NCI-H2196 (cell line): ENCODE measurements at regions not wholly inside any gene's neighbourhood (a gene's known extent, or its start where the extent isn't known, plus 50 kb on each side); places are given as distances from the start of the nearest gene placed in this dataset.

Source experiments
- DNase-seq: peaks from one replicate; lab custom pipeline; 2025; ENCODE audit not compliant: unreplicated experiment; lab: John Stamatoyannopoulos, UW

DNA sequence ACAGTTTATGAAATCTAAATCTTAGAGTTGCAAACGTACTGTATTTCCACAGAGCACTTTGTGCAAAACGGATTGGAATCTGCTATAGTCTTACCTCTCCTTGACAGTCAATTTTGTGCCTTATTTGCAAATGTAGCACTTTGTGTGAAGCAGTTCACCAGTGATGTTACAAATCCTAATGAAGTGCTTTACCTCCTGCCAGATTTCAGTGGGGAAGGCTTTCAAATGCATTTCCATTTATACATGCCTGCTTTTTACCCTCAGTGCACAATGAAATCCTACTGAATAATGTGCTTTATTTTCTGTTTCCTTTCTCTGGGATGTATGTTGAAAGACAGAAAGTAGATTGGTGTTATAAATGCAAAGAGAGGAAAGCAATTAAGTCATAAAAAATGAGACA, 2141.6 kb upstream of the C9orf72 start:
- DNase-seq, result no peak

DNA sequence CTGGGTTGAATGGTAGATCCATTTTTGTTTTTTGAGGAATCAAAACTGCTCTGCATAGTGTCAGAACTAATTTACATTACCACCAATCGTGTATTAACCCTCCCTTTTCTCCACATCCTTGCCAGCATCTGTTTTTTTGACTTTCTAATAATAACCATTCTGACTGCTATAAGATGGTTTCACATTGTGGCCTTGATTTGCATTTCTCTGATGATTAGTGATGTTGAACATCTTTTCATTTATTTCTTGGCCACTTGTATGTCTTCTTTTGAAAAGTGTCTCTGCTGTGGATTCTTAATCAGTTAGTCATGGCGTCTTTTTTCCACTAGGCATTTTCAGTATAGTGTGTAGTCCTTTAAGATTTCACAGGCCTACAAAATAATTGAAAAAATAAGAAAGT, 2144.3 kb upstream of the C9orf72 start:
- no peak for DNase-seq

DNA sequence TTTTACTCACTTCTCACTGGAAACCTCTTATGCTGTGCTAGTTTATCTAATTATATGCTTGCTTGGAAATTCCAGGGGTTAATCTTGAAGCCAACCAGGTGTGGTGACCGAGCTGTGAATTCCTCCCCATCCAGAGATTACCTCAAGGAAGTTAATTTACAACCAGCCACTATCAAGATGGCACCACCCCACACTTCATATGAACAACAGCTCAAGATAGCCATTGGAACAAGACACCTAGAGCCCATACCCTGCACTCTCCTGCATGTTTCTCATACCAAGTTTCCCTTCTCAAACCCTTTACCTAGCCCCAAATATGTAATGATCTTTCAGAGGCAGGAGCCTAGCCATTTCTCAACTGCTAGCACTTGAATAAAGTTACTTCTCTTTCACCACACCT, 2156.9 kb upstream of the C9orf72 start:
- no peak for DNase-seq

DNA sequence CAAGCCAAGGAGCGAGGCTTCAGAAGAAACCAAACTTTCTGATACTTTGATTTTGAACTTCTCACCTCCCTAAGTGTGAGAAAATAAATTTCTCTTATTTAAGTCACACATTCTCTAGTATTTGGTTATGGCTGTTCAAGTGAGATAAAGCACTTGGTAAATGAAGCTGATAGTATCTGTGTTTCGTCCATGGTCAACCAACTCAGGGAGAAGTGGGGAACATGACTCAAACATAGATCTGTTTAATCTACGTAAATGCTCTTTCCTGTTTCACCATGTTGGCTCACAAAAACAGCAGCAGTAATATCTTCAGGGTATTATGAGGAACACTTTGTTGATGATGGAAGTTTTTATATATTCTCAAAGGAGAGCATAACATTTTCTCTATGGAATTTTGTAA, 2167.2 kb upstream of the C9orf72 start:
- no peak for DNase-seq

DNA sequence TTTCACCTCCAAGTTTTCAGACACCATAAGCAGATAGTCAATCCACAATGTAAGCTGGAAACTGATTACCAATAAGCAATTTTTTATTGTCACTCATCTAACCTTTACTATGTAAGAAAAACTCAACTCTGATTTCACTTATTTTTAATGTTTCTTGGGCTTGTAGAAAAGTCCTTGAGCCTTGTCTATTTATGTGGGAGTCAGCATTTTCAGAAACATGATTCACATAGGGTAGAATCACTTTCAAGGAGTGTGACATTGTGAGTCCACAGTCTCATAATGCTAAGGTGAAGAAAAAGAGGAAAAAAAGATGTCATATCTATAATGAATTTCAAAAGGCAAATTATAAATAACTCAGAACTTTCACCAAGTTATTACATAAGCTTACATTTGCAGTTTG, 2167.9 kb upstream of the C9orf72 start:
- no peak for DNase-seq

DNA sequence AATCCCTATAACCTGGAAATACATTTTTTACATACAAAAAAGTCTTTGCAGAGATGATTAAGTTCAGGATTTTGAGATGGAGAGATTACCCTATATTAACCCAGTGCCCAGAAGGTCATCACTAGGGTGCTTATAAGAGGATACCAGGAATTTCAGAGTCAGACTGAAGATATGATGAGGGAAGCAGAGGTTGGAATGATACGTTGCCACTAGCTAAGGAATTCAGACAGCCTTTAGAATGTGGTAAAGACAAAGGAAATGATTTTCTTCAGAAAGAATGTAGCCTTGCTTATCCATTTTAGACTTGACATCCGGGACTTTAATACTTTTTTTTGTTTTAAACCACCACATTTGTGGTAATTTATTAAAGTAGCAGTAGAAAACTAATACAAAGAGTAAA, 2176.8 kb upstream of the C9orf72 start:
- DNase-seq, result no peak

DNA sequence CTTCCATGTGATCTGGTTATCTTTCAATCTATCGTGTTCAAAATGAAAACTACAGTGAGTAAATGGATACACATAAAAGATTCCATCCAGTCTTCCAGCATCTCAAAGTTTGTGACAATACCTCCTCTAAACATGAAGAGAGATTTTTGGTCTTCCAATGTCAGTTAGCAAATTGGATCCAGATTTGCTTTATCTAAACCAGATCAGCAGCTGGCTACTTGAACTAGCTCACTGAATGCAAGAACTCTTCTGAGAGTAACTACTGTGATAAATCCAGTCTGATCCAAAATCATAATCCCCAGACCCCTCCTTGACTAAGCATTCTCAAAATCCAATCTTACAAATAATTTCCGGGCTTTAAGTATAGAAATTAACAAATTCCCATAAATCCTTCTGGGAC, 2177.9 kb upstream of the C9orf72 start:
- no peak for DNase-seq

DNA sequence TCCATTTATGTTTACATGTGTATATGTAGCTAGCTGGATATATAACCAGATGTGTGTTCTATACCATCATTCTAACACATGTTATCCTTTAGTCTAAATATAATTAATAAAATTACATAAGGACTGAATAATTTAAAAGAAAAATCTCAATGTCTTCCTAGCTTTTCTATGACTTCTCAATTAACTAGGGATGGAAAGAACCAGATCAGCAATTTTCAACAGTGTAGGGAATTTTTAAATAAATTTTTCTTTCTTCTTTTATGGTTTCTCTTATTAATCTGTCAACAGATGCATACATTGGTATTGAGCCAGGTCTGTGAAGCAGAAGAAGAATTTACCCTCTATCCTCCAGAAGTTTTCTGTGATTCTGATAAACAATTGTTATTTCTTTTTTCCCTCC, 2180.4 kb upstream of the C9orf72 start:
- DNase-seq, result no peak

DNA sequence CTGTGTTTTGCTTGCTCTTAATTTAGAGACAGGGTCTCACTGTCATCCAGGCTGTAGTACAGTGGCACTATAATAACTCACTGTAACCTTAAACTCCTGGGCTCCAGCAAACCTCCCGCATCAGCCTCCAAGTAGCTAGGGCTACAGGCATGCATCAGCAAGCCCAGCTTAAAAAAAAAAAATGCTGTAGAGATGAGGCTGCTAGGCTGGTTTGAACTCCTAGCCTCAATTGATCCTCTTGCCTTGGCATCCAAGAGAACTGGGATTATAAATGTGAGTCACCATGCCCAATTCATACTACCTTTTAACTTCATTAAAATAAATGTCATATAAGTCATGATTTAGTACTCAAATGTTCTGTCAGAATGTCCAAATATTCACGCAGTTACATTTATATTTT, 2195.7 kb upstream of the C9orf72 start:
- DNase-seq, result no peak

DNA sequence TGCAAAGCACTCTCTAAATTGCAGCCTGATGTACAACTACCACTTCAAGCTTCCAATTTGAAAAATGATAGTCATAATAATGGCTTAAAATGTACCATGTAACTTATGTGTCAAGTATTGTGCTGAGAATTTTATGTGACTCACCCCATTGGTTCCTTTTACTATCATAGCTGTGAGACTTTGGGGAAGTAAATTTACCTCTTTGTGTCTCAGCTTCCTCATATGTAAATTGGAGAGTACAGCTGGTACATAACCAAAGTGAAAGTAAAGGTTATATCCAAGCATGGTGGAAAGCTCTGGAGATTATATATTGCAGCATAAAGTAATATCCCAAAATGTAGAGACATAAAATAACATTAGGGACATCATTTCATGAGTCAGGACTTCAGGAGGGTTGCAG, 2200.4 kb upstream of the C9orf72 start:
- DNase-seq, result no peak

DNA sequence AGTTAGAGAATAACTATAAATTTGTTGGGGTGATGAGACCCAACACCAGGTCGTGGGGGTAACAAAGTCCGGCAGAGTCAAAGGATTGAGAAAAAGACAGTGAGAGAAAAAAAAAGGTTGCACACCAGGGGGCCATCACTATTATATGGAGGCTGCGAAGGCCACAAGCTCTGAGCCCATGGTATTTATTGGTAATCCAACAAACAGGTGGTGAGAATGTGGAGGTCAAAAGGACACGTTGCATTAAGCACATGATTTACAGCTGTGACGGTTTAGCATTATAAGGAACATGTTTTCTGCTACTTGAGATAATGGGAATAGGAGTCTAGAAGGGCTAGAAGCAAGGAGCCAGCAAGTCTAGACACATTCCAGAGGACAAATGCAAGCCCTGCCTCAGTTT, 2202.2 kb upstream of the C9orf72 start:
- DNase-seq, result no peak

DNA sequence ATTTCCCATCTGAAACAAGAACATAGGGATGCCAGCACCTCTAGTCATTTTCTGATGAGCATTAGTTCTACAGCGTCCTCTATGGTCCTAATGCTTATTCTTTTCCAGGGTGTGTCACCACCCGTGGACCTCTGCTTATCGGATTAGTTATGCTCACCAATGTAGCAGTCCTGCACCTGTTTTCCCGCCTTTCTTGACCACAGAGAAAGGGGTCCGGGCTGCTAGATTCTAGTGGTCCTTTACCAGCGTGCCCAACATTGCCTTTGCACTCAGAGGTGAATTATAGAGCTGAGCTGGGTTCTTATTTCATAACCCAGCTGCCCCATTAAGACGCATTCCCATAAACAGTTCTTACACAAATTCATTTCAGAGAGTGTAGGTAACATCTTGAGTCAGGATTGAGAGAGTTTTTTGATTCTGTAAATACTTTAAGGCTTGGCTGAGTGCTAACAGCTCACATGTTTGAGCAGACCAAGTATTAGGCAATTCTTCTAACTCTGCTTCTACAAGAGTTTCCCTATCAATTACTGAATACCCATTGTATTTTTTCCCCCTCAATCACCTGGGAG, 2205.1 kb upstream of the C9orf72 start:
- DNase-seq, result no peak

DNA sequence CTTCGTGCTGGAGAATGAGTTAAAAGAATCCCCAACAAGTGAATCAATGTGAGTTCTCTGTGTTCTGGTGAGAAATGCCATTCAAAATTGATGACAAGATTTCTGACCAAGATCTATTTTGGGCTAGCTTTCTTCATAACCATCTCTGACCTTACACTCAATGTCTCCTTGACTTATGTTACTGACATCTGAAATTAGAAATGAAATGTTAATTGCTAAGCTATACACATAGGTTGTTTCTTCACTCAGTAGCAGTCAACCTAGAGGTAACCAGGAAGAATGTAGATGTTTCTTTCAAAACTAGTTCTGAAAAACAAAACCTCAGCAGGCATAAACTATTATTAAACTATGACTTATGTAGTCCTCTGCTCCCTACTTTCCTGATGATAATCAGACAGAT, 2220.7 kb upstream of the C9orf72 start:
- no peak for DNase-seq

DNA sequence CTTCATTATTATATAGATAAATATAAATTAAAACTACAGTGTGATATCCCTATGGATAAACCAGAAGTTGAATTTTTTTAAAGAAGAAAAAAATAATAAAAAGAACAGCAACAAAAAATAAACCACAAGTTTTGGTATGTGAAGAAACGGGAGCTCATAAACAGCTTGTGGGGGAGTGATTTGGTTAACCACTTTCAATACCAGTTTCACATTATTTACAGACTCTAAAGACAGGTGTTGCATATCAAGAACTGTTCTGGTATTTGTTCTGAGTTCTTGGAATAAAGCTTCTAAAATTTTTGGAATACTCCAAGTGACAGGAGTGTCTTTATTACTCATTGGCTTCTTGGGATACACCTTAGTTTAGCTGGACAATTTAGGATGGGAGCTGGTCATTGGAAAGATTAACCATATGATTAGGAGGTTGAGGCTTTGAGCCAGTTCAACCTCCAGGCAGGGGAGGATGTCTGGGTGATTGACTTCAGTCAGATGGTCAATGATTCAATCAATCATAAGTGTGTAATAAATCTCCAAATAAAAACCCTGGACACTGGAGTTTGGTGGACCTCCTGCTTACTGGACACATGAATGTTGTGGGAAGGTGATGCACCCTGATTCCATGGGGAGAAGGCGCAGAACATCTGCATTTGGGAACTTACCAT, 2223.1 kb upstream of the C9orf72 start:
- DNase-seq, result no peak

DNA sequence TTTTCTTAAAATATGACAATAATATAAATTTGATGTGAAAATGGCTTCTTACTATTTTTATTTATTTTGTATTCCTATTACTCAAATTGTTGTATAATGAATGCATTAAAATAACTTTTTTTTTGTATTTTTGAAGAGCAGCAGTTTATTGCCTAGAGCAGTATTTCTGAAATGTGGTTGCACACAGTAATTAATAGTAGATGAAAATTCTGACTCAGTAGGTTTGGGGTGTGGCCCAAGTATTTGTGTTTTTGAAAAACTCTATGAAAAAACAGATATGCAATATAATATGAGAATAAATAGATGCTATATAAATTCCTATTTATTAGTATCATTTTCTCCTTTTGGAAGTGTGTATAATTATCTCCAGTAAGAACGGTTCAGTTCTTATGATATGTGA, 2225.3 kb upstream of the C9orf72 start:
- DNase-seq, result no peak

DNA sequence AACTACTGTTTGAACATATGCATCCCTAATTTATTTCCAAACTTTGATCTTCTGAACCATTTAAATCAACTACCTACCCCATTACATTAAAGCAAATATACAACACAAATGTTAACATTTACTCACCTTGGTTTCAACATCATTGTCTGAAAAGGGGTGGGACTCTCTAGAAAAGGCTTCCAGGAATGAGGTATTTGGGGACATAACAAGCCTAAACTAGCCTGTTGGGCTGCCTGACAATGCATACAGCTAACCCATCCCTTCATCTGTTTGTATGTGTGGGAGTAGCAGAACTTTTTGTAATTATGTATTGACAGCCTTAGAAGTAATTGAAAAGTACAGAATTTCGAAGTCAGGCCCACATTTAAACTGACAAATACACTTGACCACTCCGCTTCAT, 2225.9 kb upstream of the C9orf72 start:
- DNase-seq, result no peak

DNA sequence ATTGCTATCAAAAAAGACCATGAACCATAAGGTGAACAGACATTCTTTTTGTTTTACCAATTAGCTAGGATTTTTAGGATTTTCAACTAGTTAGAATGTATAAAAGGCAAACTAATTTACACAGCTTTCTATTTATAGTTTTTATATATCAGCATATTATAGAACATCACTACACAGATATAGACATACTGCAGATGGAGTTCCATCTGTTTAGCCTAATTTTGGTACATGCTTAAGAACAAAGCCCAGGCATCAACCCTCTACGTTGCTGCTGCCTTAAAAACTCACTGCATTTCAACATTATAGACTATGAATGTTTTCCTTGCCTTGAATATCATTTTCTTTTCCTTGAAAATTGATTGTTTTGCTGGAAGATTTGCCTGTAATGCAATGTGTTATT, 2227.5 kb upstream of the C9orf72 start:
- no peak for DNase-seq

DNA sequence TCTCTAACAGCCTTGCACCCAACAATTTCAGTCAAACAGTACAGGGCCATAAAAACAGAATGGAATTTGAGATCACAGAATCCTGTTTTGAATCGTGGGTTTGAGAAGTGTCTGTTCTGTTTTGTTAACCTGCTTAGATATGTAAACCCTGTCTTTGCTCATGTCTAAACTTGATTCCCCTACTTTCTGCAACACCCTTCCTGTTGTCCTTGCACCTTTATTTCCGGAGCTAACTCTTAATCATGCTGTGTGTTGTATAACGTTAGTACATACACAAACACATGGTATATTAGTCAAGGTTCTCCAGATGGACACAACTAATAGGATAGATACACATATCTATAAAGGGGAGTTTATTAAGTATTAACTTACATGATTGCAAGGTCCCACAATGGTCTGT, 2229.2 kb upstream of the C9orf72 start:
- DNase-seq, result no peak

DNA sequence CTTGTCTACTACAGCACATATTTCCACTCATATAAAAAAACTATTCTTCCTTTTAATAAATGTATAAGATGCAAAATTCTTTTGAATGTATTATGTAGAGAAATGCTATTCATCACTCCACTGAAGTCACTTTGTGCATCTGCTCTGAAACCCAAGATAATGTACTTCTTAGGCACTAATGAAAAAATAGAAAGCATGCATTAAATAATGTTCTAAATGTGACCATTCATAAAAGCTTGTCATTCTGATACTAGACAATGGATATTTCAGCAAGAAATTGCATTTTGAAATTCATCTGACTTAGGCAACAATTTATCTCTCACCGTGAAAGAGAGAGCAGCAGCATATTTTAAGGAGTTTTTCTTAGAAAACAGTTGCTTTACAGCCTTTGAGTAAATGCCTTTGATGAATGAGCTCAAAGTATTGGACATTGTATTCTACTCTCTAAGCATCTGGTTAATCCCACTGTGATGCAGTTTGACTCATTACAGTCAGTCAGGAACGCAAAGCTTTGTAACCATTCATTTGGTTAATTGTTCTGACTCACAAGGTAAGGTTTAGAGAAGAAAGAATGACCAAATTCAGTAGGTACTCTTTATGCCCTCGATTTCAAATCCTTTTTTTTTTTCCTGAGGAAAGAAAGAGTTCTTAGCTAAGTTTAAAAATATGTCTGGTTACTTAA, 2233.8 kb upstream of the C9orf72 start:
- no peak for DNase-seq

DNA sequence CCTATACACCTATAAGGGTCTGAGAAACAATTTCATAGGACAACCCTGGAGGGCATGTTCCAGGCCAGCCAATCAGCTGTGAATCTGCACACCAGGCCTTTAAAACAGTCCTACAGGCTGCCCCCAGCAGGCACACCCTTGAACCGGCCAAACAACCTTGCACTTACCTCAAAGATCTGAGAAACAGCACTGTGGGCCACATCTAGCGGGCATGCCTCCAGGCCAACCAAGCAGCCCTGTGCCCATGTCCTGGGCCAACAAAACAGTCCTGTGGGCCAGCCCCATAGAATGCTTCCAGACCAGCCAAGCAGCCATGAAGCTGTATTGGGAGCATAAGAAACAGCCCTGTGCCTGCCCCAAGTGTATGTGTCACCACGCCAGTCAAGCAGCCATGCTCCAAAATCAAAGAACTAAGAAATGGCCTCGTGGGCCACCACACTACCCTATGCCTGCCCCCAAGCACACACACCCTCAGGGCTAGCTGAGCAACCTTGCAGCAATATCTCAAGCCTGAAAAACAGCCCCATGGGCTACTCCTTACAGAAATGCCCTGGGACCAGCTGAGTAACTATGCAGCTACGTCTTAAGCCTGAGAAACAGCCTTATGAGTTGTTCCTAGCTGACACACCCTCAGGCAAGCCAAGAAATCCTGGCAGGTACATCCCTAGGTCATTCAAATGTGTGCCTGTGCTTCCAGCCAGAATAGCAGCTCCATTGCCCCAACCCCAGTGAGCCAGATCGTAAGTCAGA, 2243.8 kb upstream of the C9orf72 start:
- no peak for DNase-seq

DNA sequence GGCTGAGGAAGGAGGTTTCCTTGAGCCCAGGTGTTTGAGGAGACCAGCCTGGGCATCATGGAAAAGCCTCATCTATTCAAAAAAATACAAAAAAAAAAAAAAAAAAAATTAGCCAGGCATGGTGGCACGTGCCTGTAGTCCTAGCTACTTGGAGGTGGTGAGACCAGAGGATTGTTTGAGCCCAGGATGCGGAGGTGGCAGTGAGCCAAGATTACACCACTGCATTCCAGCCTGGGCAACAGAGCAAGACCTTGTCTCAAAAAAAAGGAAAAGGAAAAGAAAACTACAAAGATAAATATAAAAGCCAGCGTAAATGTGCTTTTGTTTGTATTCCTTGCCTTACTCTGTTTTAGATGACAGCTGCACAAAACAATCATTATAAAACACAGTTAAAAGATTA, 2249.2 kb upstream of the C9orf72 start:
- no peak for DNase-seq

DNA sequence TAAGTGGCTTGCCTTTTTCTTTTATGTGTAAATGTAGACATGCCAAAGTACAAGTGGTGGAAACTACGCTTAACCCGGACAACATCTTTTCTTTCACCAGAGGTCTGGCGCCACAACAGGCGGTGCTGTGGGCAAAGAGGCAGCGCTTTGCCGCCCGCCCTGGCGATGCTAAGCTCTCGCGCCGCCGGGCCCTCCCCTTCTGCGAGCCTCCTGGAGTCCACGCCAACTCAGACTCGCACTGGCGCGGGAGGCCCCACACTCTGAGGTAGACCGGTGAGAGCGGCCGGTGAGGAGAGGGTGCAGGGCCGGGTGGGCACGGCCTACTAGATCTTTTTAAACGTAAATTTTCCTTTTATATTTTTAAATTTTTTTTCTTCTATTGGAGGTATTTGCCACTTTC, 2253.1 kb upstream of the C9orf72 start:
- DNase-seq, result no peak
